Suppressor macrophage treated with lipopolysaccharide for 4 hours (primary cell): ENCODE measurements at regions not wholly inside any gene's neighbourhood (a gene's known extent, or its start where the extent isn't known, plus 50 kb on each side); places are given as distances from the start of the nearest gene placed in this dataset.
"Not testable (repeated sequence)": the region's sequence is repeated elsewhere in the genome, so short reads cannot be mapped to it uniquely, and the experiment has no call there.

Source experiments
- DNase-seq: peaks from one replicate; pipeline ENCODE4 v3.0.0-alpha.2; 2020

- DNase-seq: no peak
Observed at GRCh38 chr6:22349051-22349450, 52.2 kb upstream of the PRL start.

GRCh38 chr6:22349528-22349927, 52.7 kb upstream of the PRL start:
- no peak for DNase-seq

GRCh38 chr6:22350109-22350508, 53.3 kb upstream of the PRL start:
- no peak for DNase-seq

GRCh38 chr6:22353101-22353500, 56.3 kb upstream of the PRL start:
- DNase-seq: no peak

GRCh38 chr6:22356362-22356940, 59.6 kb upstream of the PRL start:
- DNase-seq: no peak

GRCh38 chr6:22357724-22358189, 60.9 kb upstream of the PRL start:
- no peak for DNase-seq

- DNase-seq: no peak
Observed at GRCh38 chr6:22361576-22361975, 64.7 kb upstream of the PRL start.

- DNase-seq: no peak
Observed at GRCh38 chr6:22362361-22362760, 65.5 kb upstream of the PRL start.

GRCh38 chr6:22363166-22363713, 66.4 kb upstream of the PRL start:
- no peak for DNase-seq

GRCh38 chr6:22363714-22364239, 66.9 kb upstream of the PRL start:
- DNase-seq: no peak

GRCh38 chr6:22364306-22364705, 67.5 kb upstream of the PRL start:
- no peak for DNase-seq

- peak; percentile 80 for DNase-seq
Observed at GRCh38 chr6:22366214-22366613, 69.4 kb upstream of the PRL start.

- no peak for DNase-seq
Observed at GRCh38 chr6:22367346-22367745, 70.5 kb upstream of the PRL start.

GRCh38 chr6:22368794-22369193, 72.0 kb upstream of the PRL start:
- DNase-seq: no peak

GRCh38 chr6:22372922-22373321, 76.1 kb upstream of the PRL start:
- DNase-seq: no peak

GRCh38 chr6:22374950-22375349, 78.1 kb upstream of the PRL start:
- DNase-seq: not testable (repeated sequence)

GRCh38 chr6:22376293-22376692, 79.5 kb upstream of the PRL start:
- not testable (repeated sequence) for DNase-seq

- DNase-seq: not testable (repeated sequence)
Observed at GRCh38 chr6:22378536-22378935, 81.7 kb upstream of the PRL start.

GRCh38 chr6:22380236-22380635, 83.4 kb upstream of the PRL start:
- no peak for DNase-seq

GRCh38 chr6:22381845-22382544, 85.2 kb upstream of the PRL start:
- no peak for DNase-seq

- DNase-seq: no peak
Observed at GRCh38 chr6:22383016-22383415, 86.2 kb upstream of the PRL start.

GRCh38 chr6:22392711-22393110, 95.9 kb upstream of the PRL start:
- DNase-seq: no peak

GRCh38 chr6:22394691-22395090, 97.9 kb upstream of the PRL start:
- DNase-seq: no peak

GRCh38 chr6:22399693-22400092, 102.9 kb upstream of the PRL start:
- no peak for DNase-seq
